HPDE6-E6E7 (cell line): ENCODE measurements at regions not wholly inside any gene's neighbourhood (a gene's known extent, or its start where the extent isn't known, plus 50 kb on each side); places are given as distances from the start of the nearest gene placed in this dataset.

ENCODE experiments used
- DNase-seq: peaks from one replicate; pipeline ENCODE4 v3.0.0; 2011; ENCODE audit warnings: missing footprints; ENCODE audit errors: extremely low spot score

DNA sequence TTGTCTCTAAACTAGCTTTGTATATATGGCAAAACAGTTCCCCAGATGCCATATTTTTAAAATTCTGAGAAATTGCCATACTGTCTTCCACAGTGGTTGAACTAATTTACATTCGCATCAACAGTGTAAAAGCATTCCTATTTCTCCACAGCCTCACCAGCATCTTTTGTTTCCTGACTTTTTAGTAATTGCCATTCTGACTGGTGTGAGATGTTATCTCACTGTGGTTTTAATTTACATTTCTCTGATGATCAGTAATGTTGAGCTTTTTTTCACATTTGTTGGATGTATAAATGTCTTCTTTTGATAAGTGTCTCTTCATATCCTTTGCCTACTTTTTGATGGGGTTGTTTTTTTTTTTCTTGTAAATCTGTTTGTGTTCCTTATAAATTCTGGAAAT lies 1222.7 kb upstream of the CITED2 start:
- DNase-seq, result no peak

DNA sequence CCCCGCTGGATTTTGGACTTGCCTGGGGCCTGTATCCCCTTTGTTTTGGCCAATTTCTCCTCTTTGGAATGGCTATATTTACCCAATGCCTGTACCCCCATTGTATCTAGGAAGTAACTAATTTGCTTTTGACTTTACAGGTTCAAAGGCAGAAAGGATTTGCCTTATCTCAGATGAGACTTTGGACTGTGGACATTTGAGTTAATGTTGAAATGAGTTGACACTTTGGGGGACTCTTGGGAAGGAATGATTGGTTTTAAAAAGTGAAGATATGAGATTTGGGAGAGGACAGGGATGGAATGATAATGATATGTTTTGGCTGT lies 1220.3 kb upstream of the CITED2 start:
- DNase-seq, result no peak

DNA sequence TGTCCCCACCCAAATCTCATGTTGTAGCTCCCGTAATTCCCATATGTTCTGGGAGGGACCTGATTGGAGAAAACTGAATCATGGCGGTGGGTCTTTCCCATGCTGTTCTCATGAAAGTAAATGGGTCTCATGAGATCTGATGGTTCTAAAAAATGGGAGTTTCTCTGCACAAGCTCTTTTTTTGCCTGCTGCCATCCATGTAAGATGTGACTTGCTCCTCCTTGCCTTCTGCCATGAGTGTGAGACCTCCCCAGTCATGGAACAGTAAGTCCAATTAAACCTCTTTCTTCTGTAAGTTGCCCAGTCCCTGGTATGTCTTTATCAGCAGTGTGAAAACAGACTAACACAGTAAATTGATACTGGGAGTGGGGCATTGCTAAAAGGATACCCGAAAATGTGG lies 1218.4 kb upstream of the CITED2 start:
- no peak for DNase-seq

DNA sequence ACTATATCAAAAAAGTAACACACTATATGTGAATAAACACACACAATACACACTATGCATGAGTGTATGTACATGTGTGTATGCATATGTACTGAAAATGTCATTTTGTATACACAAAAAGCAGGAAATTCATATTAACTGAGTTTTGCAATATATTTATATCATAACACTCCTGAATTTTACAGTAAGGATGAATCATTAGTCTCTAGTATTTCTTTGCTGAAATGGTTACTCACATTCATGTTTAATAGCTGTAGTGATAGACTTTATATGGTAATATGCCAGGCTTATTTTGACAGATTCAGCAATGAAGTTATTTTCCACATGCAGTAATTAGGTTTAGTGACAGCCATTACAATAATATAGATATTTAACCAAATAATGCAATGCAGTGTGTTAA lies 1216.2 kb upstream of the CITED2 start:
- DNase-seq, result no peak

DNA sequence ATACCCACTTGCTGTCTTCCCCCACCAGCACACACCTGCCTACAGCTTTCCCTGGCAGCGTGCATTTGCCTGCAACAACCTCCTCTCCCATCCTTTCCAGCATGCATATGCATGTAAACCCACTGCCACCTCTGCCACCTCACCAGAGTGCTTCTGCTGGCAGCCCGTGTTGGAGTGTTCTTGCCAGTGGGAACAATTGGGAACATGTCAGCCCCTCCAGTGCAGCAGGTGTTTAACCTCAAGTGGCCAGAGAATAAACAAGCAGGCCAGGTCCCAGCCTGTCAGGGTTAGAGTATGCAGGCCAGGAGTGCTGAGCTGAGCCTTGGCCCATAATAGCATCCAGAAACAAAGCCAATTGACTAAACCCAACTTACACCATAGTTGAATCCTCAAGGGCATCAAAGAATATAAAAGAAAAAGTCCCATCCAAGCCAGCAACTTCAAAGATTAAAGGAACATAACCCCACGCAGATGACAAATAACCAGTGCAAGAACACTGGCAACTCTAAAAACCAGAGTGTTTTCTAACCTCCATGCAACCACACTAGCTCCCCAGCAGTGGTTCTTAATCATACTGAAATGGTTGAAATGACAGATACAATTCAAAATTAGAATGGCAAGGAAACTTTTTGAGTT lies 1212.1 kb upstream of the CITED2 start:
- no peak for DNase-seq

DNA sequence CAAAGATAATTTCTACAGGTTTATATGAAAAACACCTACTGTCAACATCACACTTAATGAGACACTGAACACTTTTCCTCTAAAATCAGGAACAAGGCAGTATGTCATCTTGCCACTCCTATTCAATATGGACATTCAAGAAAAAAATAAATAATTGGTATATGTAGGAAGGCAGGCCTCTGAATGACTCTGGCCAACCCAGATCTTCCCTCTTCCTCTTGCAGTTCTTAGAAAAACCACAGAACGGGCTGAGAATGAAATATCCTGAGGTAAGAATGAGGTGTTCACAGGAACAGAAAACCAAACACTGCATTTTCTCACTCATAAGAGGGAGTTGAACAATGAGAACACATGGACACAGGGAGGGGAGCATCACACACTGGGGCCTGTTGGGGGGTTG lies 1207.2 kb upstream of the CITED2 start:
- no peak for DNase-seq

DNA sequence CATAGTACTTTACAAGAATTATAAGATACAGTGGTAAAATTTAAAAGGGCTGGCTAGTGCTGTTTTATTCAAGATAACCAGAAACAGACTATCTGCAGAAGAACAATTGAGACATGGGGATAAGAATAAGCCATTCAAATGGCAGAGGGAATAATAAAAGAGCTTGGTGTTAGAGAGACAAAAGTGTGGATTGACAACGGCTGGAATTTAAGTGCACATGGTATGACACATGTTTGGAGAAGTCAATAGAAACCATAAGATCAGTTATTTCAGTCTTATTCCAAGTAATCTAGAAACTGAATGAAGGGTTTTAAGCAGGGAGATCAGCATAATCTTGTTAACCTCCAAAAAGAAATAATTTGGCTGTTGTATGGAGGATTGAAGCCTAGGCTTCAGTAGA lies 1205.5 kb upstream of the CITED2 start:
- DNase-seq, result no peak

DNA sequence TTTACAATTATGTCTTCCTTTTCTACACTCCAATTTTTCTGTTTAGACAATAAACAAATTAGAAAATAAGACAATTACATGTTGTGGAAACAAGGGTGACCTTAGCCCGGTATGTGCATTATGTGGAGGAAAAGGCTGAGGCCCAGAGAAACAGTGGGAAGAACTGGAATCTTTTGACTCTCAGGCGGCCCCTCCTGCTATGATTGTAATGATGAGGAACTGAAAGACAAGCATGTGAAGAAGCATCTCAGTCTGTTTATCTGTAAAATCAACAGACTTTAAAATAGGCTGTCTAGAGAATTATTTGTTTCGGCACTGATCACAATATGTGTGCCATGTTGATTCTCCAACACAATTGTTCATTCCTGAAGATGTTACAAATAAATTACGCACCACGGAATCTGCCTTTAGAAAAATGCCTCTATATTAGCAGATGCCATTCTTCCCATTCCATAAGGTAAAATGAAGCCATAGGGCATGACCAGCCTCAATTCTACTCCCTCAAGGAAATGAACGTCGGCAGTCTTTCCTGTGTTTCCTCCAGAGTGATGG lies 1201.6 kb upstream of the CITED2 start:
- DNase-seq, result no peak

DNA sequence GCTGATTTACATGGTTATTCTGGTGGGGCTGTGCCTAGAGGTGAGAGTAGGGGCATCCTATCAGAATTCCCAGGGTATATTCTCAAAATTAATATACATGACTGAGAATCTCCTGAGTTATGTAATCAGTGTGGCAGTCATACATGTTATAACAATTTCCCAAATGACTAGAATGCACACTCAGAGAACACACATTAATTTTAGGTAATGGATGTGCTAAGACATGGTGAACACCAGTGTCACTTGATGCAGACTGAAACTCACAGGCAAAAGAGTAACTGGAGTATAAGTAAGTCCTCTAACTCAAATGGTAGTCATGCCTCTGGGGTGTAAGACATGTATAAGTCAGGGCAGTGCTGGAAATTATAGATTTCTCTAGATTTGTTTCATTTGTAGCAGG lies 1198.4 kb upstream of the CITED2 start:
- DNase-seq, result no peak

DNA sequence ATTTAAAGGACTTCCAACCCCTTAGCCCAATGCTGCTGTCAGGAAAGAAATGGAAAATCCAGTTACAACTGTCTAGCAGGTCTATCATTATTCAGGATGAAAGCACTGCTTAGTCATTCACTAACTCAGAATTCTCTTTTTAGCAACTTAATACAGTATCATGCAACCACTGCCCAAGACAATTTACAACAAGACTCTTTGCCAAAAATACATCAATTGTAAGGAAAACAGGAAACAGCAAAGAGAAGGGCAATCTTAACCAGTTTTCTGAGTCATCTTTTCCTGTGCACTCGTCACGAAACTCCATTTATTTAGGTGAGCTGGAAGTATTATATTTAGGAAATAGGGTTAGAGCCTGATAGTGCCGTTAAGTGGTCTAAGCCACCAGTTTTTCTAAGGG lies 1197.7 kb upstream of the CITED2 start:
- DNase-seq, result peak; percentile 11

DNA sequence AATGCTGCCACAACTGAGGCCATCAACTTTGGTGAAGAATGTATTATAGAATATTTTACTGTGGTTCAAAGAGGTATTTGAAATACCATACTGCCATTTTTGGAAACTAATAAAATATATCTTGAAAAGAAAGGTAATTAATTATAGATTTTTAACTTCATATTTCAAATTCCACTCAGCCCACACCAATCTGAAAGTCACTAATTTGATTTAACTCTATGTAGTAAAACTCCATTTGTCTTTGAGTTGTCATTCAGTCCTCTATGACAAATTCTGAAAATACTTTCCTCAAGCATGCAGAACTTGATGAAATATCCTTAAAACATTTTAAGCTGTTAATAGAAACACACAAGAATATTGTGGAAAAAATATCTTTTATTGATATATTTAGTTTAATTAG lies 1196.7 kb upstream of the CITED2 start:
- no peak for DNase-seq

DNA sequence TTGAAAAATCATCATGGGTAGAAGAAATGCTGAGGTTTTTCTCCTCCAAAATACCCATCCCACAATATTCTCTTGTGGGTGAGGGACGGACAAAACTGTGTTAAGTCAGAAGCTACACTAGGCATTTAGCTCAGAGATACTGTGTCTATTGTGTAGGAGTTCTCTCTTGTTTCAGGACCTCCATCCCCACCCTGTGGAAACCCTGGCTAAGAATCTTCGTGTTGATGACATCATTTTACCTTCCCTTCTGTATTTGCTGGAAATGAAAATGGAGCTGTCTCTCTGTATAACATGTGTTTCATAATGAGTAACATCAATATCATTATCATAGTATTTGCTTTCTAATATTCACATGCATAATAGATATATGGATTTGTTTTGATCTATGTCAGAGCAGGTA lies 1193.0 kb upstream of the CITED2 start:
- DNase-seq, result no peak

DNA sequence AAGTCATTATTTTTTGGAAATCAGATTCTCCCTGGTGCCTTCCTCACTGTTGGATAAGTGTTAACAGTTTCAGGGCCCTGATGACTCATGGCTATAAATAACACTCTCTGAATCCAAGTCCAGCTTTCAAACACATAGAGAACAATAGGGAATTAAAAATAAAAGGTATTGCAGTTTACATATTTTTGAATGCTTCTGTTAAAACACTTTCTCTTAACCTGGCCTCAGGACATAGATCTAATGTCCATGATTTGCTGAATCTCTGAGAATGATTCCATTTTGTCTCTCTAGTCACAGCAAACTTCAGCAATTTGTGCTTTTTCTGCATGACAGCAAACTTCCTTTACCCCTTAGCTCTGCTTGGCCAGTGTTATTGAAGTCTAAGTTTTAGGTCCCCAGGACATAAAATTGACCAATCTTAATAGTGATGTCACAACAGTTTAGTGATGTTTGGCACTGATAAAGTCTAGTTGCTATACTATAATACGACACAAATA lies 1192.4 kb upstream of the CITED2 start:
- peak; percentile 26 for DNase-seq

DNA sequence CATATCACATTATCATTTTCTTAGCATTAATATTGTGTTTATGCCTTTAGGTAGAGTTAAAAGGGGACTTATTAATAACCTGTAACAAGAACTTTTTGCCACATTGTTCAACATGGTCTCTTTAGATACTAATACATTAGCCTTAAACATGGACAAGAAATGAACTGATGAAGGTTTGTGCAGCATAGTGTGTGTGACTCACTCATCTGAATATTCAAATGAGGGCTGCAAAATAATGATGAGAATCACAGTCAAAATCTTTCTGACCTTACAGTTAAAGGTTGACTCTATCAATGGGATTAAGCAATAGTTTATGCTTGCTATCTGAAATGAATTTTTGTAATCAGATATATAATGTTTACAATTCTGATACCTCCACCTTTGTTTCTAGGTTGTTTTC lies 1189.3 kb upstream of the CITED2 start:
- DNase-seq, result no peak

DNA sequence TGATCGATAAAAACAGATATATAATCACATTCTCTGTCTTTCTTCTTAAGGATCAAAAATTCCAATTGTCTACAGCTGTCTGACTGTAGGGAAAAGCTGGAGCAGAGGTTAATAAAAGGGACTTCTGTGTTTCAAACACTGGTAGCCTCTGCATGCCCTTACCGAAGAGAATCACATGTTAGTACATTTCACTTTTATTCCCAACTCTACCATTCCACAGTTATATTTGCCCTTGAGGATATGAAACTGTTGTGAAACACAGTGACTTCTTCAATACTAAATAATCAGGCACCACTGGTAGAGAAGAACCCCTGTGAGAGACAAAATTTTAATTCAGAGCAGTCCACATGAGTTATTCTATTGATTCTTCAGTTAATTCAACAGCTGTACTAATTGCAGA lies 1187.3 kb upstream of the CITED2 start:
- no peak for DNase-seq

DNA sequence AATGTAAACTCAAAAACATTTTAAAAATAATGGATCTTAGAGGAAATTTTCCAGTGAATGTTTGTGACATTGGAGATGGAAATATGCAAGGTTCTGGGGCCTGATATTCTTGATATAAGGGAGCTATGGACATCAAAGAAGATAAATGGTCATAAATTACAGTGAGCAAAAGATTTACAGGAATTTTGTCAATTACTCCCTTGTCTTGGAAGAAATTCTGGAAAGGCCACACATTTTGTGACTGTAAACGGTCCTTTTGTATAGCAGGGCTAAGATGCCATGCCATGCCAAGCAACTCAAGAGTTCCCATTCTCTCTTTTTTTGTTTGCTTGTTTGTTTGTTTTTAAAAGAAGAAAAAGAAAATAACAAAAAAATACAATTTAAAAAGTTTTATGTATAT lies 1186.2 kb upstream of the CITED2 start:
- no peak for DNase-seq

DNA sequence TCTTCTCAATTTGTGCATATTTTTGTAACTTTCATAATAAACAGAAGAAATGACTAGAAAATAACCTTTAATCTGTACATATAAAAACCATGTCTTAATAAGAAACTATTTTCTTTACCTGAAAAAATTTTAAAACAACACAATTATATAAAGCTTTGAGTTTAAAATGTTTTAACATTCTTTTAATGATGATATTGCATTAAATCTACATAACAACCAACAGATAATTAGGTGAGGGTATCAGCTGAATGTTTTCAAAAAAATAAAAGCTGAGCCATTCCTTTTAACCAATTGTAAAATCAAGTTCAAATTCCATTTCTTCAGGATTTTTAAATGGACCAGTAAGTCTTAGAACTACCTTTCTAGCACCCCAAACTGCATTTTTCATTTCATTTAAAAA lies 1185.0 kb upstream of the CITED2 start:
- DNase-seq, result no peak

DNA sequence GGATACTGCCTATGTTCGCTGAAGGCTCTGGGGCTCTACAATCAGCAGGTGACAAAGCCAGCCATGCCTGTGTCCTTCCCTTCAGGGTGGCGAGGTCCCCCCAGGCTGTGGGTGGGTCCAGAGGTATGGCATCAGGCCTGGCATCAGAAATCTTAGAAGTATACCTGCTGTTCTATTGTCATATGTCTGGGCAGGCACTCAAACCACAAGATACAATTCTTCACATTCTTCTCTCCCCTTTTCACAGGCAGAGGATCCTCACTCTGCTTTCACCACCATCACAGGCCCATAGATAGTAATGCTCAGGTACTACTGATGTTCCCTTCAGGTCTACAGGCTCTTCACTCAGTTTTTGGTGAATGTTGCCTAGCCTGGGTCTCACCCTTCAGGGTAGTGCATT lies 1180.0 kb upstream of the CITED2 start:
- no peak for DNase-seq

DNA sequence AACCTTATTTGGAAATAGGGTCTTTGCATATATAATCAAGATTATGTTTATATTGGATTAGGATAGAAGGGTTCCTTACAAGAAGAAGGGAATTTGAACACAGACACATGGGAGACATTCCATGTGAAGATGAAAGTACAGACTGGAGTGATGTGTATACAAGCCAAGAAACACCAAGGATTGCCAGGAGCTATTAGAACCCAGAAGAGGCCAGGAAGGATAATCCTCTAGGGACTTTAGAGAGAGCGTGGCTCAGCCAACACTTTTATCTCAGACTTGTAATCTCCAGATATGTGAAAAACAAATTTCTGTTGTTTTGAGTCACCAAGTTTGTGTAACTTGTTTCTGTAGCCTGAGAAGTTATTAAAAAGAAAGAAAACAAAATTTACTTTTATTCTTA lies 1173.9 kb upstream of the CITED2 start:
- DNase-seq, result no peak

DNA sequence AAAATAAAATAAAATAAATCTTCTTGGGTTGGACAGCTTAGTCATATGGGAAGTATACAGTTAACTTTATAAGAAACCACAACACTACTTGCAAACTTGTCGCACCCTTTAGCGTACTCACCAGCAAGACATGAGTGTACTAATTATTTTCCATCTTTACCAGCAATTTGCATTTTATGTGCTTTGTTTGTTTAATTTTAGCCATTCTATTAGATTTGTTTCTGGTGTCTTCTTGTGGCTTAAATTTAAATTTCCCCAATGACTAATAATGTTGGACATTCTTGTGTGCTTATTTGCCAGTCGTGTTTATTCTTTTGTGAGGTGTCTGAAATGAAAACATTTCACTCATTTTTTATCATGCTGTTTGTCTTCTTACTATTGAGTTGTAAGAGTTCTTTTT lies 1172.2 kb upstream of the CITED2 start:
- no peak for DNase-seq

DNA sequence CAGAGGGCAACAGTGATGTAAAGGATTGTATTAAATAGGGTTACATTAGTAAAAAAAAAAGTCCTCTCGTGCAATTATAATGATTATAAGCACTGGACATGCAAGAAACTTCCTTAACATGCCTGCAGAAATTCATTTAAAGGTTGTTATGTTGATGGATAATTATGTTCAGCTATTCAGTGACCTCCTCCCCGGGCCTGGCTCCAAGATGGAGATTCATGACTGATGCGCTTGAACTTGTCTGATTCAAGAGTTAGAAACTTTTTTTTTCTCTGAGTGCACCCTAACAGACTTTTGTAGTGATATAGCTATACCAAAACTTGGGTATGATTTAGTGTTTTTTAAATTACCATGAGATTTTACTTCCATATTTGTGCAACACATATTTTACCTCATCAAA lies 1170.0 kb upstream of the CITED2 start:
- DNase-seq, result no peak

DNA sequence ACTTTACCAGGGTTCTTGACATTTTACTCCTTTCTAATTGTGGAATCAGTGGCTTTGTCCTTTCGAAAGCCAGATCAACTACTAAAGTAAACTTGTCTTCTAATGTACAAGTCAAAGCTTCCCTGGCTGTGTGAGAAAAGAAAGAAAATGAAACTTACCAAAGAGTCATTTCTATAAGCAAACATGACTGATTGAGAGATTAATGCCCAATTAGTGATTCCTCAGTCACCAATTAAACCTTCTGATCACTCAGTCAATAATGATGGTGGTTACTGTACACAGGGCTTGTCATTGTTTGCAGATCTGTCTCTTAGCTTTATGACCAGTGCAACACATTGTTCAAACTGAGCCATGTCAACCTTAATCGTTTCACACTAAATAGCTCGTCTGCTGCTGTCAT lies 1168.4 kb upstream of the CITED2 start:
- no peak for DNase-seq

DNA sequence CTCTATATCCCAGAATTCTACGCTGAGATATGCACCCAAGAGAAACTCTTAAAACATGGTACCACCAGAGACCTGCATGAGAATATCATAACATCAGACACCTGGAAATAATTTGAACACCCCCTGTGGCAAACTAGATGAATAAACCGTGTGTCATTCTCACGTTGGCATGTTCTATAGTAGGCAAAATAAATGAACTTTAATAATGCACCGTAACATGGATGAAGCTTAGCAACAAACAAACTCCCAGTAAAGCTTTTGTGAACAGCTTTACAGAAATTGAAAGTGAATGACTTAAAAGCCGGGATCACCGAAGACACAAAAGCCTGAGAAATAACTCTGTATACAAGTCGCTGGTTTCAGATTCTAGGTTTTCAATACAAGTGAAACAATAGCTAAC lies 1166.8 kb upstream of the CITED2 start:
- no peak for DNase-seq

DNA sequence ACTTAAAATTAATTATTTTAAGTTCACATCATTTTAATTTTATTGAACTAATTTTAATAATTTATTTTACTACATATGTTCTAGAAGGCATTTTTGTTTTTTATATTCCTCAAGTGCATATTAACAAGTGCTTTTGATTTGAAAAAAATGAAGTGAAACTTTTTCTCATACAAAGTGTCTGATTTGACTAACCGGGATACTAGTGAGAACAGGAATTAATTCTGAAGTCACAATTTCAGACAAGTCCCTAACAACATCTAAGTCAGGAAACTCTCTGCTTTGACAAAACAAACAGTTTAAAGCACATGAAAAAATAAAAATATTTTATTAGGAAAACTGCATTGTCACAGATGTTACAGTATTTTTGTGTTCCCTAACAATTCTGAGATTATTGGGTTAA lies 1166.3 kb upstream of the CITED2 start:
- DNase-seq, result no peak
